PC-9 (cell line): ENCODE measurements at regions not wholly inside any gene's neighbourhood (a gene's known extent, or its start where the extent isn't known, plus 50 kb on each side); places are given as distances from the start of the nearest gene placed in this dataset.

Experiments used
- BruUV-seq: library from RNA; stranded (reverse); fragments of 400-500 nt; replicated peaks from 2 replicates; lab custom pipeline; 2021; lab: Mats Ljungman, UMichigan
- CTCF ChIA-PET: fragments of 300-600 bp; sonication (Branson Sonifier 250); formaldehyde crosslinking; loops from one replicate; lab custom pipeline; 2022; ENCODE audit warnings: antibody characterized with exemption; lab: Charles Lee
- POLR2A ChIA-PET: fragments of 300-600 bp; sonication (Branson Sonifier 250); formaldehyde crosslinking; loops from one replicate; lab custom pipeline; 2022; ENCODE audit warnings: antibody characterized with exemption; ENCODE audit not compliant: unreplicated experiment; lab: Charles Lee
- DNase-seq, 2 experiments: peaks; one replicate each; pipeline versions ENCODE4 v3.0.0 to v3.0.0-alpha.2; 2015 to 2022; ENCODE audit warnings: mixed read lengths in 1 of 2
- H2AFZ ChIP-seq: fragments of 200-600 bp; sonication (generic); 2 replicates; pipeline ENCODE4 v1.8.1; 2017; ENCODE audit warnings: antibody characterized with exemption
- H3F3A ChIP-seq: fragments of 200-600 bp; sonication (generic); 2 replicates; pipeline ENCODE4 v1.8.1; 2017; ENCODE audit warnings: antibody characterized with exemption, mild to moderate bottlenecking, low read depth; ENCODE audit not compliant: insufficient read depth
- H3K27ac ChIP-seq: fragments of 200-600 bp; sonication (generic); 2 replicates; pipeline ENCODE4 v1.6.1; 2016; ENCODE audit warnings: mixed run types
- H3K27me3 ChIP-seq: fragments of 200-600 bp; sonication (generic); 2 replicates; pipeline ENCODE4 v1.6.1; 2016; ENCODE audit warnings: low read depth, mixed run types; ENCODE audit not compliant: insufficient read depth
- H3K36me3 ChIP-seq: fragments of 200-600 bp; sonication (generic); 2 replicates; pipeline ENCODE4 v1.6.1; 2016; ENCODE audit warnings: low read depth, mixed run types
- H3K4me1 ChIP-seq: fragments of 200-600 bp; sonication (generic); replicated peaks from 2 replicates; pipeline ENCODE4 v1.6.1; 2016; ENCODE audit warnings: mixed run types; ENCODE audit not compliant: insufficient read depth
- H3K4me2 ChIP-seq: fragments of 200-600 bp; sonication (generic); 2 replicates; pipeline ENCODE4 v1.6.1; 2017; ENCODE audit warnings: mixed run types
- H3K4me3 ChIP-seq: fragments of 200-600 bp; sonication (generic); 2 replicates; pipeline ENCODE4 v1.6.1; 2016; ENCODE audit warnings: mixed run types
- H3K79me2 ChIP-seq: fragments of 200-600 bp; sonication (generic); 2 replicates; pipeline ENCODE4 v1.6.1; 2017; ENCODE audit warnings: low read depth, mixed run types
- H3K9me2 ChIP-seq: fragments of 200-600 bp; sonication (generic); 2 replicates; pipeline ENCODE4 v1.8.1; 2017; ENCODE audit warnings: mild to moderate bottlenecking; ENCODE audit not compliant: insufficient read depth
- H3K9me3 ChIP-seq: fragments of 200-600 bp; sonication (generic); 2 replicates; pipeline ENCODE4 v1.8.1; 2016; ENCODE audit warnings: low read depth; ENCODE audit not compliant: insufficient read depth
- H4K20me1 ChIP-seq: fragments of 200-600 bp; sonication (generic); 2 replicates; pipeline ENCODE4 v1.8.1; 2017; ENCODE audit not compliant: insufficient read depth
- EZH2 ChIP-seq: fragments of 200-600 bp; sonication (generic); IDR thresholded peaks from 2 replicates; pipeline ENCODE4 v1.8.0; 2017; ENCODE audit warnings: antibody characterized with exemption, low read depth
- intact Hi-C: fragments of 100-400 bp; cut with micrococcal nuclease; formaldehyde crosslinking; loops from one replicate; pipeline ENCODE4 v1.10.0; 2022; ENCODE audit not compliant: unreplicated experiment
- TF ChIP-seq, protein P1 (sequence below): fragments of 200-600 bp; sonication (generic); conservative IDR thresholded peaks from 2 replicates; pipeline ENCODE4 v1.6.1; 2017; ENCODE audit warnings: mixed run types, antibody characterized with exemption, mild to moderate bottlenecking, moderate library complexity

DNA sequence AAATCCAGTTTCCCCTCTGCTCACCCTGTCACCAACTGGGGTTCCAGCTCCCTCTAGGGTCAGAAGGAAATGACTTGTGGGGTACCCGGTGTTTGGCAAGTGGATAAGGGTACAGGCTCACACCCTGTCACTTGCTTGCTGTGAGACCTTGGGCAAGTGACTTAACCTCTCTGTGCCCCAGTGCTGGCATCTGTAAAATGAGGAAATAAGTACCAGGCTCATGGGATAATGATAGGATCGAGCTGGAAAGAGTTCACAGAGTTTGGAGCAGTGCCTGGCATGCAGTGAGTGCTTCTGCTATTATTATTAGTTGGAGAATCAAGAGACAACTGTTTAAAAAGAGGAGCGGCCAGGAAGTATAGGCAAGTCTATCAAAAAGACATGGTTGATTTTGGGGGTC is 53.7 kb upstream of the DLX4 start:
- H3K36me3 ChIP-seq = no peaks in the 10 kb centered on the region
- no TSS peak for BruUV-seq
- ChIA-PET CTCF (interaction anchor here (0.6 kb wide), 1 partner anchor 29 kb away, joined by 11 read pairs; no protein-coding TSS in a partner anchor), POLR2A (no interaction called here)
- H3K4me1 ChIP-seq = peaks cover 47% of the 10 kb centered on the region
- intact Hi-C loops = no loop called here
- no peaks in the 10 kb centered on the region for H3K9me3 ChIP-seq
- TF ChIP-seq, protein P1, sequence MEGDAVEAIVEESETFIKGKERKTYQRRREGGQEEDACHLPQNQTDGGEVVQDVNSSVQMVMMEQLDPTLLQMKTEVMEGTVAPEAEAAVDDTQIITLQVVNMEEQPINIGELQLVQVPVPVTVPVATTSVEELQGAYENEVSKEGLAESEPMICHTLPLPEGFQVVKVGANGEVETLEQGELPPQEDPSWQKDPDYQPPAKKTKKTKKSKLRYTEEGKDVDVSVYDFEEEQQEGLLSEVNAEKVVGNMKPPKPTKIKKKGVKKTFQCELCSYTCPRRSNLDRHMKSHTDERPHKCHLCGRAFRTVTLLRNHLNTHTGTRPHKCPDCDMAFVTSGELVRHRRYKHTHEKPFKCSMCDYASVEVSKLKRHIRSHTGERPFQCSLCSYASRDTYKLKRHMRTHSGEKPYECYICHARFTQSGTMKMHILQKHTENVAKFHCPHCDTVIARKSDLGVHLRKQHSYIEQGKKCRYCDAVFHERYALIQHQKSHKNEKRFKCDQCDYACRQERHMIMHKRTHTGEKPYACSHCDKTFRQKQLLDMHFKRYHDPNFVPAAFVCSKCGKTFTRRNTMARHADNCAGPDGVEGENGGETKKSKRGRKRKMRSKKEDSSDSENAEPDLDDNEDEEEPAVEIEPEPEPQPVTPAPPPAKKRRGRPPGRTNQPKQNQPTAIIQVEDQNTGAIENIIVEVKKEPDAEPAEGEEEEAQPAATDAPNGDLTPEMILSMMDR = no peak
- no peak for TF ChIP-seq EZH2
- no peak overlapping the region for H3K4me2 ChIP-seq
- no peak overlapping the region for H3K4me3 ChIP-seq
- H2AFZ ChIP-seq = no peak overlapping the region
- no peaks in the 10 kb centered on the region for H4K20me1 ChIP-seq
- no peaks in the 10 kb centered on the region for H3K79me2 ChIP-seq
- no peaks in the 10 kb centered on the region for H3K9me2 ChIP-seq
- no peak overlapping the region for H3K27ac ChIP-seq
- peaks cover 19% of the 10 kb centered on the region for H3F3A ChIP-seq
- no peaks in the 10 kb centered on the region for H3K27me3 ChIP-seq
- DNase-seq = no peak

GRCh38 chr17:49915670-49916069 is 53.3 kb upstream of the DLX4 start:
- POLR2A ChIA-PET = no interaction called here

DNA sequence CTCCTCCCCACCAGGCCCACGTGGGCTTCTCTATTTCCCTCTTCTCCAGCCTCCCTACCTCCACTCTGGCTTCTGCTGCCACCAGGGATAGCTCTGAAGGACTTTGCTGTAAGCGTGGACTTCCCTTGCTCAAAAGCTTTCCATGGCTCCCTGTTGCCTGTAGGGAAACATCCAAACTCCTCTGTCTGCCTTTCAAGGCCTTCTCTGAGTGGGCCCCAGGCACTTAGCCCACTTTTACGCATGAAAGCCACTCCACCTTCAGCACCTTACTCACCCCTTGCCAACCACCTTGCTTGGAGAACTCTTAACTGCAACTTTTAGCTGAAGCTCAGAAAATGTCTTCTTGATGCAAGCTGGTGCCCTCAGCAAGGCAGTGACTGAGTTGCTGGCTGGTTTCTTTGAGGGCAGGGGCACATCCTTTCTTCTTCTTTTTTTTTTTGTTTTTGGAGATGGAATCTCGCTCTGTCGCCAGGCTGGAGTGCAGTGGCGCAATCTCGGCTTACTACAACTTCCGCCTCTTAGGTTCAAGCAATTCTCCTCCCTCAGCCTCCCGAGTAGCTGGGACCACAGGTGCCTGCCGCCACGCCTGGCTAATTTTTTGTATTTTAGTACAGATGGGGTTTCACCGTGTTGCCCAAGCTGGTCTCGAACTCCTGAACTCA is 52.0 kb upstream of the DLX4 start:
- POLR2A ChIA-PET = interaction anchor here (0.6 kb wide), 1 partner anchor 71 kb away, joined by 3 read pairs; no protein-coding TSS in a partner anchor
- CTCF ChIA-PET = no interaction called here
- Histone ChIP-seq H3K79me2 (no peaks in the 10 kb centered on the region), H2AFZ (no peak overlapping the region), H3K4me2 (no peak overlapping the region), H3F3A (peaks cover 11% of the 10 kb centered on the region), H3K36me3 (no peaks in the 10 kb centered on the region), H3K9me3 (no peaks in the 10 kb centered on the region), H3K27ac (no peak overlapping the region), H3K4me3 (no peak overlapping the region), H3K9me2 (no peaks in the 10 kb centered on the region), H3K4me1 (peaks cover 33% of the 10 kb centered on the region), H4K20me1 (no peaks in the 10 kb centered on the region), H3K27me3 (no peaks in the 10 kb centered on the region)
- no TSS peak for BruUV-seq
- no peak for TF ChIP-seq EZH2
- TF ChIP-seq, protein P1 = no peak
- DNase-seq = no peak
- intact Hi-C loops = no loop called here

More at GRCh38 chr17:49915670-49916069, 53.3 kb upstream of the DLX4 start:
- intact Hi-C loops = no loop called here
- Histone ChIP-seq H2AFZ (no peak overlapping the region), H3F3A (peaks cover 19% of the 10 kb centered on the region), H3K27me3 (no peaks in the 10 kb centered on the region), H3K9me3 (no peaks in the 10 kb centered on the region), H3K79me2 (no peaks in the 10 kb centered on the region), H4K20me1 (no peaks in the 10 kb centered on the region), H3K9me2 (no peaks in the 10 kb centered on the region), H3K27ac (no peak overlapping the region), H3K4me1 (peaks cover 47% of the 10 kb centered on the region), H3K4me3 (no peak overlapping the region), H3K4me2 (no peak overlapping the region), H3K36me3 (no peaks in the 10 kb centered on the region)
- TF ChIP-seq, protein P1 = no peak
- no peak for TF ChIP-seq EZH2
- CTCF ChIA-PET = no interaction called here
- BruUV-seq = no TSS peak
- DNase-seq = no peak
